Smooth muscle cell (in vitro differentiated cells): ENCODE measurements at regions not wholly inside any gene's neighbourhood (a gene's known extent, or its start where the extent isn't known, plus 50 kb on each side); places are given as distances from the start of the nearest gene placed in this dataset.

Experiments used
- DNase-seq: peaks from one replicate; lab custom pipeline; 2025; ENCODE audit not compliant: unreplicated experiment; lab: John Stamatoyannopoulos, UW
- H2AFZ ChIP-seq: fragments of 200-600 bp; sonication (generic); 2 replicates; pipeline ENCODE4 v1.6.0; 2016; ENCODE audit warnings: antibody characterized with exemption, low read depth, mild to moderate bottlenecking
- H3F3A ChIP-seq: fragments of 200-600 bp; sonication (generic); 2 replicates; pipeline ENCODE4 v1.6.0; 2017; ENCODE audit warnings: antibody characterized with exemption, low read depth
- H3K27ac ChIP-seq: fragments of 200-600 bp; sonication (generic); 2 replicates; pipeline ENCODE4 v1.5.1; 2016; ENCODE audit warnings: low read depth, mild to moderate bottlenecking
- H3K27me3 ChIP-seq: fragments of 200-600 bp; sonication (generic); 2 replicates; pipeline ENCODE4 v1.6.1; 2016; ENCODE audit warnings: low read depth, mild to moderate bottlenecking
- H3K36me3 ChIP-seq: fragments of 200-600 bp; sonication (generic); 2 replicates; pipeline ENCODE4 v1.5.1; 2016; ENCODE audit warnings: low read depth
- H3K4me1 ChIP-seq: fragments of 200-600 bp; sonication (generic); 2 replicates; pipeline ENCODE4 v1.5.1; 2016; ENCODE audit warnings: low read depth
- H3K4me2 ChIP-seq: fragments of 200-600 bp; sonication (generic); 2 replicates; pipeline ENCODE4 v1.6.0; 2016; ENCODE audit warnings: mild to moderate bottlenecking
- H3K4me3 ChIP-seq: fragments of 200-600 bp; sonication (generic); 2 replicates; pipeline ENCODE4 v1.5.1; 2016; ENCODE audit warnings: mild to moderate bottlenecking
- H3K79me2 ChIP-seq: fragments of 200-600 bp; sonication (generic); 2 replicates; pipeline ENCODE4 v1.6.0; 2016; ENCODE audit warnings: low read depth, mild to moderate bottlenecking
- H3K9ac ChIP-seq: fragments of 200-600 bp; sonication (generic); 2 replicates; pipeline ENCODE4 v1.6.0; 2016; ENCODE audit warnings: low read depth
- H3K9me3 ChIP-seq: fragments of 200-600 bp; sonication (generic); replicated peaks from 2 replicates; pipeline ENCODE4 v1.5.1; 2016; ENCODE audit warnings: low read depth
- H4K20me1 ChIP-seq: fragments of 200-600 bp; sonication (generic); 2 replicates; pipeline ENCODE4 v1.6.0; 2016; ENCODE audit warnings: low read depth
- WGBS: methylation state at CpG from one replicate; pipeline ENCODE4 v1.1.7; 2016; ENCODE audit warnings: low lambda C conversion rate; 5-methylcytosine and 5-hydroxymethylcytosine counted together
- TF ChIP-seq, protein P1 (sequence below): fragments of 200-600 bp; sonication (generic); IDR thresholded peaks from 2 replicates; pipeline ENCODE4 v1.5.1; 2017; ENCODE audit warnings: borderline replicate concordance, mild to moderate bottlenecking, antibody characterized with exemption; ENCODE audit not compliant: insufficient read depth, poor library complexity, severe bottlenecking

DNA sequence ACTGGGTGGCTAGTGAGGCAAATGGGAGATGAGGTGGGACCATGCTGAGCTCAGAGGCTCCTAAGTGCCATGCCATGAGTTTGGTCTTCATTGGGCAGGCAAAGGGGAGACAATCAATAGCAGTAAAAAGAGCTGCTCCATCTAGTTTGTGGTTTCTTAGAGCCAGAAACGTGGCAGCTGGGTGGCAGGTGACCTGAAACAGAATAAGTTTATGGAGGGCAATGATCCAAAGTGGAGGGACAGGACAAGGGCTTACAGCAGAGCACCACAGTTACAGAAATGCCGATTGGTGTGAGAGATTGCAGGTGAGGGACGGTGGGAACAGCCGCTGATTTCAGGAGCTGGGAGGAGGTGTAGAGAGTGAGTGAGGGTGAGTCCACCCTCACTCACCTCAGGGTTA is 237.0 kb downstream of the LPIN1 start:
- Histone ChIP-seq H3K4me1 (no peaks in the 10 kb centered on the region), H3K9me3 (no peaks in the 10 kb centered on the region), H4K20me1 (no peaks in the 10 kb centered on the region), H3K36me3 (no peaks in the 10 kb centered on the region), H3K79me2 (no peaks in the 10 kb centered on the region), H3K9ac (no peak overlapping the region), H3K4me2 (no peak overlapping the region), H3F3A (no peaks in the 10 kb centered on the region), H3K27ac (no peak overlapping the region), H3K4me3 (no peak overlapping the region), H3K27me3 (peaks cover 6% of the 10 kb centered on the region), H2AFZ (no peak overlapping the region)
- TF ChIP-seq, protein P1, sequence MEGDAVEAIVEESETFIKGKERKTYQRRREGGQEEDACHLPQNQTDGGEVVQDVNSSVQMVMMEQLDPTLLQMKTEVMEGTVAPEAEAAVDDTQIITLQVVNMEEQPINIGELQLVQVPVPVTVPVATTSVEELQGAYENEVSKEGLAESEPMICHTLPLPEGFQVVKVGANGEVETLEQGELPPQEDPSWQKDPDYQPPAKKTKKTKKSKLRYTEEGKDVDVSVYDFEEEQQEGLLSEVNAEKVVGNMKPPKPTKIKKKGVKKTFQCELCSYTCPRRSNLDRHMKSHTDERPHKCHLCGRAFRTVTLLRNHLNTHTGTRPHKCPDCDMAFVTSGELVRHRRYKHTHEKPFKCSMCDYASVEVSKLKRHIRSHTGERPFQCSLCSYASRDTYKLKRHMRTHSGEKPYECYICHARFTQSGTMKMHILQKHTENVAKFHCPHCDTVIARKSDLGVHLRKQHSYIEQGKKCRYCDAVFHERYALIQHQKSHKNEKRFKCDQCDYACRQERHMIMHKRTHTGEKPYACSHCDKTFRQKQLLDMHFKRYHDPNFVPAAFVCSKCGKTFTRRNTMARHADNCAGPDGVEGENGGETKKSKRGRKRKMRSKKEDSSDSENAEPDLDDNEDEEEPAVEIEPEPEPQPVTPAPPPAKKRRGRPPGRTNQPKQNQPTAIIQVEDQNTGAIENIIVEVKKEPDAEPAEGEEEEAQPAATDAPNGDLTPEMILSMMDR: no peak
- WGBS: 89% methylated on average over 4 of the region's 4 CpGs
- DNase-seq: no peak

DNA sequence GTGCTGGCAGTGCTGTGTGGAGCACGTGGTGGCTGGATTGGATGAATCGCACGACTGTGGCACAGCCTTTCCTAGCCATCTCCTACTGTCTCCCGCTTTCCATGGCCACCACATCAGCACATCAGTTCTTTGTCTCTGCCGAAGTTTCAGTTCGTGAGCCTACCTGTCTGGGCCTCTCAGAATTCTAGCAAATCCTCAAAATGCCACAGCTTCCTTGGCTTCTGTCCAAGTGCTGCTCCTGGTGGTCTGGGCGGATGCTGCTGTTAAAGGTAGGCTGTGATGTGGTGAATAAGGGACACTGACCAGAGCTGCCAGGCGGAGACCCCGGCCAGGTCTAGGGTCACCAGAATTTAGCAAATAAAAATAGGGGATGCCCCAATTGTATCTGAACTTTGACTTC is 237.4 kb downstream of the LPIN1 start:
- Histone ChIP-seq H3K4me3 (no peak overlapping the region), H3K79me2 (no peaks in the 10 kb centered on the region), H3K4me1 (no peaks in the 10 kb centered on the region), H3K4me2 (no peak overlapping the region), H3K27ac (no peak overlapping the region), H3K36me3 (no peaks in the 10 kb centered on the region), H4K20me1 (no peaks in the 10 kb centered on the region), H3K9me3 (no peaks in the 10 kb centered on the region), H3K27me3 (peaks cover 6% of the 10 kb centered on the region), H2AFZ (no peak overlapping the region), H3K9ac (no peak overlapping the region), H3F3A (no peaks in the 10 kb centered on the region)
- WGBS: 92% methylated on average over 9 of the region's 9 CpGs
- no peak for DNase-seq
- TF ChIP-seq, protein P1: no peak

DNA sequence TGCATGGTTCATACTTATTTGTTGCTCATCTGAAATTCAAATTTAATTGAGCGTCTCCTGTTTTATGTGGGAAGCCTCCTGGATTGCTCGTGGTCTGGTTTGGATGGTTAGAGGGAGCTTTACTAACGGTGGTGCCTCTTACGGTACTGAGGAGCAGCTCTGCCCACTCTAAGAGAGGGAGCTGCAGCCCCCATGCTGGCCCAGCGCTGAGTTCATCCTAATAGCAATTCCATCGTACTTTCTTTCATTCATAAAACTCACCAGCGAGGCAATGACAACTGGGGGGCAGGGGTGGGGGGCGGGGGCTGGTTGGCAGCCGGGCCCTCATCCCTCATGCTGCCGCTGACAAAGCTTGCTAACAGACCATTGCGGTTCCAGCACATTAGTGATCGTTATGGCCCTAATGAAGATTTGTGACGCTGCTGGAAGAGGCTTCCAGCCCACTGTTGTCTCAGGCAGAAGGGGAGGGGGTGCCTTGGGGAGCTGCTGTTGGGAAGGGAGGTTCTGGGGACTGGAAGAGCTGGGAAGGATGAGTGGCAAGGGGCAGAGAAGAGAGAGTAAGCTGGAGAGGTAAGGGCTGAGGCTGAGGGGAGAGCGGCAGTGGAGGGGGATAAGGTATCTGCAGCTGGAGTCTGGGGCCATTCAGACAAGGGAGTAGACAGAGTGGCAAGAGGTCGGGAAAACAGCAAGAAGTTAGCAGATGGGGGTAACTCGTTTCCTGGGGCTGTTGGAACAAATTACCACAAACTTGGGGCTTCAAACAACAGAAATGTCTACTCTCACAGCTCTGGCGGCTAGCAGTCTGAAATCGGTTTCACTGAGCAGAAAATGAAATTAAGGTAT is 238.1 kb downstream of the LPIN1 start:
- Histone ChIP-seq H3K9ac (no peak overlapping the region), H3K4me2 (no peak overlapping the region), H3F3A (no peaks in the 10 kb centered on the region), H3K36me3 (no peaks in the 10 kb centered on the region), H4K20me1 (no peaks in the 10 kb centered on the region), H3K27me3 (peaks cover 6% of the 10 kb centered on the region), H3K4me1 (no peaks in the 10 kb centered on the region), H2AFZ (no peak overlapping the region), H3K79me2 (no peaks in the 10 kb centered on the region), H3K27ac (no peak overlapping the region), H3K9me3 (no peaks in the 10 kb centered on the region), H3K4me3 (no peak overlapping the region)
- no peak for DNase-seq
- 83% methylated on average over 18 of the region's 18 CpGs for WGBS
- TF ChIP-seq, protein P1: no peak
